HG02840 (cell line): ENCODE measurements at regions not wholly inside any gene's neighbourhood (a gene's known extent, or its start where the extent isn't known, plus 50 kb on each side); places are given as distances from the start of the nearest gene placed in this dataset.

Source experiments
- ATAC-seq: cut with Tn5 transposase; IDR thresholded peaks from one replicate; pipeline ENCODE4 v1.9.1; 2021; ENCODE audit warnings: mild to moderate bottlenecking, moderate library complexity, moderate number of reproducible peaks; ENCODE audit not compliant: unreplicated experiment, low FRiP score

- ATAC-seq = no peak
Measured at GRCh38 chr6:84425971-84426705, 198.7 kb upstream of the CEP162 start.

- no peak for ATAC-seq
Measured at GRCh38 chr6:84424956-84425355, 197.5 kb upstream of the CEP162 start.

- ATAC-seq = no peak
Measured at GRCh38 chr6:84422380-84422968, 195.0 kb upstream of the CEP162 start.

GRCh38 chr6:84421031-84421430 lies 193.6 kb upstream of the CEP162 start:
- ATAC-seq = no peak

- no peak for ATAC-seq
Measured at GRCh38 chr6:84417260-84417659, 189.8 kb upstream of the CEP162 start.

- ATAC-seq = no peak
Measured at GRCh38 chr6:84416043-84416657, 188.7 kb upstream of the CEP162 start.

- ATAC-seq = no peak
Measured at GRCh38 chr6:84415517-84415916, 188.1 kb upstream of the CEP162 start.

- no peak for ATAC-seq
Measured at GRCh38 chr6:84415068-84415467, 187.6 kb upstream of the CEP162 start.

- ATAC-seq = no peak
Measured at GRCh38 chr6:84414531-84414930, 187.1 kb upstream of the CEP162 start.

- ATAC-seq = no peak
Measured at GRCh38 chr6:84411060-84411629, 183.7 kb upstream of the CEP162 start.

- ATAC-seq = no peak
Measured at GRCh38 chr6:84409911-84410310, 182.5 kb upstream of the CEP162 start.

- ATAC-seq = no peak
Measured at GRCh38 chr6:84408028-84408427, 180.6 kb upstream of the CEP162 start.

GRCh38 chr6:84403545-84403944 lies 176.1 kb upstream of the CEP162 start:
- no peak for ATAC-seq

- no peak for ATAC-seq
Measured at GRCh38 chr6:84399003-84399402, 171.6 kb upstream of the CEP162 start.

GRCh38 chr6:84392261-84392660 lies 164.8 kb upstream of the CEP162 start:
- ATAC-seq = no peak

GRCh38 chr6:84390851-84391250 lies 163.4 kb upstream of the CEP162 start:
- ATAC-seq = no peak

GRCh38 chr6:84390334-84390733 lies 162.9 kb upstream of the CEP162 start:
- ATAC-seq = no peak

- no peak for ATAC-seq
Measured at GRCh38 chr6:84379142-84379541, 151.7 kb upstream of the CEP162 start.

GRCh38 chr6:84372290-84372689 lies 144.8 kb upstream of the CEP162 start:
- ATAC-seq = no peak

- ATAC-seq = no peak
Measured at GRCh38 chr6:84371681-84372080, 144.2 kb upstream of the CEP162 start.

- no peak for ATAC-seq
Measured at GRCh38 chr6:84362193-84362821, 134.9 kb upstream of the CEP162 start.
